Activated T-cell treated with anti-CD3 and anti-CD28 coated beads, Interleukin-2, amount 50 U/mL, for 24 hours (primary cell): ENCODE measurements at regions not wholly inside any gene's neighbourhood (a gene's known extent, or its start where the extent isn't known, plus 50 kb on each side); places are given as distances from the start of the nearest gene placed in this dataset.
"Not testable (repeated sequence)": the region's sequence is repeated elsewhere in the genome, so short reads cannot be mapped to it uniquely, and the experiment has no call there.

Experiments
- DNase-seq: peaks from one replicate; pipeline ENCODE4 v3.0.0-alpha.2; 2020
- H3K27ac Mint-ChIP-seq: 2 replicates; pipeline ENCODE4 v1.8.0; 2020; ENCODE audit warnings: mild to moderate bottlenecking, mixed read lengths
- H3K27me3 Mint-ChIP-seq: 2 replicates; pipeline ENCODE4 v1.8.0; 2020; ENCODE audit warnings: mixed read lengths
- H3K36me3 Mint-ChIP-seq: 2 replicates; pipeline ENCODE4 v1.8.0; 2020; ENCODE audit warnings: low read depth, mixed read lengths
- H3K4me1 Mint-ChIP-seq: 2 replicates; pipeline ENCODE4 v1.8.0; 2020; ENCODE audit warnings: low read depth, mixed read lengths
- H3K4me3 Mint-ChIP-seq: 2 replicates; pipeline ENCODE4 v1.8.0; 2020; ENCODE audit warnings: mild to moderate bottlenecking, moderate library complexity, mixed read lengths
- H3K9me3 Mint-ChIP-seq: 2 replicates; pipeline ENCODE4 v1.8.0; 2020; ENCODE audit warnings: mixed read lengths

DNA sequence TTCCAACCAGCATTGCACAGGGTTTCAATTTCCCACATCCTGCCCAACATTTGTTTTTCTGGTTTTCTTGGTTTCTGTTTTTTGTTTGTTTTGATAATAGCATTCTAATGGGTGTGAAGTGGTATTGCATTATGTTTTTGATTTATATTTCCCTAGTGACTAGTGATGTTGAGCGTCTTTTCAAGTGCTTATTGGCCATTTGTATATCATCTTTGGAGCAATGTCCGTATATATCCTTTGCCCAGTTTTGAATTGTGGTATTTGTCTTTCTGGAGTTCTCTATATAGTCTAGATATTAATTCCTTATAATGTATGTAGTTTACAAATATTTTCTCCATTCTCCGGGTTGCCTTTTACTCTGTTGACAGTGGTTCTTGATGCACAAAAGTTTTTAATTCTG lies 2168.1 kb upstream of the DEFB115 start:
- peaks cover 24% of the 10 kb centered on the region for H3K9me3 Mint-ChIP-seq
- H3K27ac Mint-ChIP-seq, H3K27me3 Mint-ChIP-seq, H3K36me3 Mint-ChIP-seq, DNase-seq, H3K4me3 Mint-ChIP-seq, H3K4me1 Mint-ChIP-seq: not testable (repeated sequence)

DNA sequence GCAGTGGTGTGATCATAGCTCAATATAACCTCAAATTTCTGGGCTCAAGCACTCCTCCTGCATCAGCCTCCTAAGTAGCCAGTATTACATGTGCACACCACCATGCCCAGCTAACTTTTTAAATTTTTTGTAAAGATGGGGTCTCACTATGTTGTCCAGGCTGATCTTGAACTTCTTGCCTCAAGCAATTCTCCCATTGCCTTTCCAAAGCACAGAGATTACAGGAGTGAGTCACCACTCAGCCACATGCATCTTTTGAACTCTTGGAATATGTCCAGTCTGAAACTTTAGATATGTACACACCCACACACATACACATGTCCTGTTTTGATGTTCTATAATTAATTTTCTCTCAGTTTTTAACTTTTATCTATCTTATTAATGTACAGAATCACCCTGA lies 2163.5 kb upstream of the DEFB115 start:
- not testable (repeated sequence) for DNase-seq, H3K27ac Mint-ChIP-seq, H3K4me3 Mint-ChIP-seq, H3K36me3 Mint-ChIP-seq, H3K4me1 Mint-ChIP-seq, H3K27me3 Mint-ChIP-seq
- peaks cover 13% of the 10 kb centered on the region for H3K9me3 Mint-ChIP-seq

DNA sequence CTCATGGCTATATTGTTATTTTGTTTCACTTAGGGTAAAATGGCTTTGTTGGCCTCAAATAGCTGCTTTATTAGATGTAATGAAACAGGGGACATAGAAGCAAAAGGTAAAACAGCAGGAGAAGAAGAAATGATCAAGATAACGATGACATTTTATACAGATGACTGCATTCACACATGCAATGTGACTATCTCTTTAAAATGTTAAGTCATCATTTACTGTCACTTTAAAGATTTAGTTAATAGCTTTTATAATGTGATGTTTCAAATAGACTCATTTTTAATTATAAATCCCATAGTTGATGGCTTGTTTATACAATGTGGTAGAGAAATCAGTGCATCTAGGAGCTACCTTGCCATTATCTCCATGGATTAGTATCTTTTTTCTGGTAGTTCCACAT lies 2160.8 kb upstream of the DEFB115 start:
- not testable (repeated sequence) for H3K36me3 Mint-ChIP-seq, H3K4me3 Mint-ChIP-seq, DNase-seq, H3K9me3 Mint-ChIP-seq, H3K27ac Mint-ChIP-seq, H3K4me1 Mint-ChIP-seq, H3K27me3 Mint-ChIP-seq

DNA sequence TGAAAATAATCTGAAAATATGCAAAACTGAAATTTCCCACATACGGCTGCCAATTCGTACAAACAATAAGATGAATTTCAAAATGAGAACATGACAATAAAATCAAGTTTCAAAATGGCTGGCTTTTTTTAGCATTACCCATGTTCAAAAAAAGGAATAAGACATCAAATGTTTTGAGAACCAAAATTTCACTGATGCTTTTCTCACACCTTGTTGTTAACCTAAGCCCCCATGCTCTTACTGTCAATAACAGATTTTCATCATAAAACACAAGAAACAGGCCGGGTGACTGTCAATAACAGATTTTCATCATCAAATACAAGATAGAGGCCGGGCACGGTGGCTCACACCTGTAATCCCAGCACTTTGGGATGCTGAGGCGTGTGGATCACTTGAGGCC lies 2149.6 kb upstream of the DEFB115 start:
- H3K4me1 Mint-ChIP-seq, H3K27ac Mint-ChIP-seq, DNase-seq, H3K4me3 Mint-ChIP-seq, H3K27me3 Mint-ChIP-seq, H3K36me3 Mint-ChIP-seq: not testable (repeated sequence)
- peaks cover 22% of the 10 kb centered on the region for H3K9me3 Mint-ChIP-seq

DNA sequence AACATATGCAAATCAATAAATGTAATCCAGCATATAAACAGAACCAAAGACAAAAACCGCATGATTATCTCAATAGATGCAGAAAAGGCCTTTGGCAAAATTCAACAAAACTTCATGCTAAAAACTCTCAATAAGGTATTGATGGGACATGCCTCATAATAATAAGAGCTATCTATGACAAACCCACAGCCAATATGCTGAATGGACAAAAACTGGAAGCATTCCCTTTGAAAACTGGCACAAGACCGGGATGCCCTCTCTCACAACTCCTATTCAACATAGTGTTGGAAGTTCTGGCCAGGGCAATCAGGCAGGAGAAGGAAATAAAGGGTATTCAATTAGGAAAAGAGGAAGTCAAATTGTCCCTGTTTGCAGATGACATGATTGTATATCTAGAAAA lies 2148.1 kb upstream of the DEFB115 start:
- H3K9me3 Mint-ChIP-seq = peaks cover 24% of the 10 kb centered on the region
- not testable (repeated sequence) for H3K36me3 Mint-ChIP-seq, H3K4me1 Mint-ChIP-seq, H3K27me3 Mint-ChIP-seq, H3K27ac Mint-ChIP-seq, DNase-seq, H3K4me3 Mint-ChIP-seq

DNA sequence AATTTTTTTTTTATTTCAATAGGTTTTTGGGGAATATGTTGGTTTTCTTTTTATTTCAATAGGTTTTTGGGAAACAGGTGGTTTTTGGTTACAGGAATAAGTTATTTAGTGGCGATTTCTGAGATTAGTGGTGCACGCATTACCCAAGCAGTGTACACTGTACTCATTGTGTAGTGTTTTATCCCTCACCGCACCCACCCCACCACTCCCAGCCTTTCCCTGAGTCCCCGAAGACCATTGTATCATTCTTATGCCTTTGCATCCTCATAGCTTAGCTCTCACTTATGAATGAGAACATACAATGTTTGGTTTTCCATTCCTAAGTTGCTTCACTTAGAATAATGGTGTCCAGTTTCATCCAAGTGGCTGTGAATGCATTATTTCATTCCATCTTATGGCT lies 2142.4 kb upstream of the DEFB115 start:
- not testable (repeated sequence) for H3K27ac Mint-ChIP-seq, DNase-seq, H3K36me3 Mint-ChIP-seq, H3K27me3 Mint-ChIP-seq, H3K4me3 Mint-ChIP-seq, H3K4me1 Mint-ChIP-seq
- H3K9me3 Mint-ChIP-seq = peaks cover 42% of the 10 kb centered on the region

DNA sequence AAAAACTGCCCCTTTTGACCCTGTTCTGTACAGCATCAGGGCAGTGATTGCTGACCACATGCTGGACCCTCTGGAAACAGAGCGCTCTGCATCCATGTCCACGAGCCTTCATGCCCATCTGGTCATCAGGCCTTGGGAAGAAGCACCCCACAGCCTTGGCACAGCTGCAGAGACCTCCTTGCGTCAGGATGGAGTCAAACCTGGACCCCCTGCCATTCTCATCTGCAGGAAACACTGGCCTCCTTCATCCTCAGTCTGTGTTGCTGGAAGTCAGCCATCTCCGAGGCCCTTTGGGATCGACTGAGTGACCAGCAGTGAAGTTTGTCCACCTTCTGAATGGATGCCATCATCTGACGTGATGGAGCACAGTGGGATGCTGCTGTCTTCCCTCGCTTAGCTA lies 2138.3 kb upstream of the DEFB115 start:
- Mint-ChIP-seq H3K27ac (no peak overlapping the region), H3K4me3 (no peak overlapping the region), H3K36me3 (no peaks in the 10 kb centered on the region), H3K4me1 (no peaks in the 10 kb centered on the region), H3K9me3 (peaks cover 50% of the 10 kb centered on the region), H3K27me3 (no peaks in the 10 kb centered on the region)
- DNase-seq = no peak

DNA sequence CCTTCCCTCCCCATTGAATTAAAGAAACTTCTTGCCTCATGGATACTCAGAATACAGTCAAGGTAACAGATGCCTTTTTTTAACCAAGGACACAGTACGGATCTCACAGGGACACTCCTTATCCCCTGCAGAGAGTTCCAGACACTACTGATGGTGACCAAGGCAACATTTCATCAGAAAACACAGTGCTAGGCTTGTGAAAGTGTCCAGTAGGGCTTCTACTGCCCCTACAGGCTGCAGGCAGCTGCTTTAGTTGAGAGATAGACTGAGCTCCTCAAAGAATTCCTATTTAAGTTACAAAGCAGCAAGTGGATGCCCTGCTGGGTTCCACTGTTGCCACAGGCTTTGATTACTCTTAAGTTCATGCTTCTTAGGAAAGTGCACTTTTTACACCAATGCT lies 2137.8 kb upstream of the DEFB115 start:
- H3K36me3 Mint-ChIP-seq, H3K4me1 Mint-ChIP-seq, DNase-seq, H3K27ac Mint-ChIP-seq, H3K4me3 Mint-ChIP-seq, H3K27me3 Mint-ChIP-seq: not testable (repeated sequence)
- H3K9me3 Mint-ChIP-seq = peaks cover 53% of the 10 kb centered on the region

DNA sequence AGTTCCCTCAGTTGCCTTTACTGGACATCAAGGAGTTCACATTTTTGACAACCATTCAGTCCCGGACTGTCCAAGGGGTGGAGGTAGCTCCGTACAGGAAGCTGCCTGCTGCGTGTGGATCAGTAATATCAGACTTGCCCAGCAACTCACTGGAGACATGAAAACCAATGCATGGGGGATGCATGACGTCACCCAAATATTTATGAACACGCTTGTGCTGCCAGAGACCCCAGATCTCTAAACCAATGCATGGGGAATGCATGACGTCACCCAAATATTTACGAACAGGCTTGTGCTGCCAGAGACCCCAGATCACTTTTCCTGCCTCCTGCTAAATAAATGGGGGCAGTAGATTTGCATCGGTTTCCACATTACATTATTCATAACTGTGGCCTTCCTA lies 2137.4 kb upstream of the DEFB115 start:
- not testable (repeated sequence) for H3K4me3 Mint-ChIP-seq, H3K27ac Mint-ChIP-seq, DNase-seq, H3K4me1 Mint-ChIP-seq, H3K36me3 Mint-ChIP-seq, H3K27me3 Mint-ChIP-seq
- peaks cover 57% of the 10 kb centered on the region for H3K9me3 Mint-ChIP-seq

DNA sequence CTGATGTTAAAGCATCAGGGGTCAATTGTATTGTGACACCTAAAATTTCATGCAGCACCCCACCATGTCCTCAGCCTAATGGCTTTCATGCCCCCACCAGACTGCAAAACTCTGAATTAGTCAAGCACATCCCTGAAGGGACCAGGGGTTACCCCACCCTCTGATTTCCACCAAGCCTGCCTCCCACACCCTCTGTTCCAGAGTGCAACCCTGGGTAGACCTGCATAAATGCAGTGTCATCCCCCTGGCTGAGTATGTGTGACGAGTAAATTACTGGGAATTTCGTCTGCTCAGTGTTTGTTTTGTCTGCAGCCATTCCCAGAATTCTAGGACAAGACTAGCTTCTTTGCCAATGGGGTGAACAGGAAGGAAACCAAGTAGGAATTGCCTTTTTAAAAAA lies 2136.9 kb upstream of the DEFB115 start:
- not testable (repeated sequence) for H3K4me3 Mint-ChIP-seq, H3K27ac Mint-ChIP-seq, H3K4me1 Mint-ChIP-seq, DNase-seq, H3K36me3 Mint-ChIP-seq, H3K27me3 Mint-ChIP-seq
- peaks cover 59% of the 10 kb centered on the region for H3K9me3 Mint-ChIP-seq

DNA sequence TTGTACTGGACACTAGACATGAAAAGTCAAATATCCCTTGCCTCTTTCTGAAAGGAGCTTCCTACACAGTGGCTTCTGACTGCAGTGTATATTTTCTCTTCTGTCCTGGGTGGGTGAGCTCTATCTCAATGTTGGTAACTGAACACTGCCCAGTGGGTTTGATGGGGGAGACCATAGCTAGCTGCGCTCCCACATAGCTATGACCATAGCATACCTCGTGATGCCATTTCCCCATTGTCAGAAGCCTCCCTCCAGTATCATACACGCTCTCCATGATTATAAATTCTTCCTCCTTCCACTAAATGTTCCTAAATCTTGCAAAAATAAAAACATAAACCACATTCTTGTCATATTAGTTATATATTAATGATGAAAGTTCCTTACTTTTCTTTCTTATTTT lies 2134.7 kb upstream of the DEFB115 start:
- H3K27me3 Mint-ChIP-seq, H3K4me1 Mint-ChIP-seq, H3K4me3 Mint-ChIP-seq, H3K36me3 Mint-ChIP-seq, H3K27ac Mint-ChIP-seq, DNase-seq: not testable (repeated sequence)
- H3K9me3 Mint-ChIP-seq = peaks cover 48% of the 10 kb centered on the region

DNA sequence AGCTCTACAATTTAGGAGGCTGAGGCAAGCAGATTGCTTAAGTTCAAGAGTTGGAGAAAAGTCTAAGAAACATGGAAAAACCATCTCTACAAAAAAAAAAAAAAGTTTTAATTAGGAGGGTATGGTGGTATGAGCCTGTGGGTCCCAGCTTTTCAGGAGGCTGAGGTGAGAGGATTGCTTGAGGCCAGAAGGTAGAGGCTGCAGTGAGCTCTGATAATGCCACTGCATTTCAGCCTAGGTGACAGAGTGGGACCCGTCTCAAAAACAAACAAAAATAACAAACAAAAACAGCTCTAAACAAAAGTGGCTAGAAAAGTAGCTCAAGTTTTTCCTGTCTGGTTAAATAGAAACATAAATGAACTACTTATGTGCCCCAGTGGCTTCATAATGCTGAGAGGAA lies 2133.6 kb upstream of the DEFB115 start:
- H3K4me1 Mint-ChIP-seq = no peaks in the 10 kb centered on the region
- peaks cover 40% of the 10 kb centered on the region for H3K9me3 Mint-ChIP-seq
- no peaks in the 10 kb centered on the region for H3K36me3 Mint-ChIP-seq
- H3K27me3 Mint-ChIP-seq = no peaks in the 10 kb centered on the region
- no peak overlapping the region for H3K27ac Mint-ChIP-seq
- no peak overlapping the region for H3K4me3 Mint-ChIP-seq
- DNase-seq = no peak
